ENCODE measurements at regions not wholly inside any gene's neighbourhood (a gene's known extent, or its start where the extent isn't known, plus 50 kb on each side); places are given as distances from the start of the nearest gene placed in this dataset.
A peak's percentile ranks its signal among the peaks of the same experiment; 100 is the strongest.

DNA sequence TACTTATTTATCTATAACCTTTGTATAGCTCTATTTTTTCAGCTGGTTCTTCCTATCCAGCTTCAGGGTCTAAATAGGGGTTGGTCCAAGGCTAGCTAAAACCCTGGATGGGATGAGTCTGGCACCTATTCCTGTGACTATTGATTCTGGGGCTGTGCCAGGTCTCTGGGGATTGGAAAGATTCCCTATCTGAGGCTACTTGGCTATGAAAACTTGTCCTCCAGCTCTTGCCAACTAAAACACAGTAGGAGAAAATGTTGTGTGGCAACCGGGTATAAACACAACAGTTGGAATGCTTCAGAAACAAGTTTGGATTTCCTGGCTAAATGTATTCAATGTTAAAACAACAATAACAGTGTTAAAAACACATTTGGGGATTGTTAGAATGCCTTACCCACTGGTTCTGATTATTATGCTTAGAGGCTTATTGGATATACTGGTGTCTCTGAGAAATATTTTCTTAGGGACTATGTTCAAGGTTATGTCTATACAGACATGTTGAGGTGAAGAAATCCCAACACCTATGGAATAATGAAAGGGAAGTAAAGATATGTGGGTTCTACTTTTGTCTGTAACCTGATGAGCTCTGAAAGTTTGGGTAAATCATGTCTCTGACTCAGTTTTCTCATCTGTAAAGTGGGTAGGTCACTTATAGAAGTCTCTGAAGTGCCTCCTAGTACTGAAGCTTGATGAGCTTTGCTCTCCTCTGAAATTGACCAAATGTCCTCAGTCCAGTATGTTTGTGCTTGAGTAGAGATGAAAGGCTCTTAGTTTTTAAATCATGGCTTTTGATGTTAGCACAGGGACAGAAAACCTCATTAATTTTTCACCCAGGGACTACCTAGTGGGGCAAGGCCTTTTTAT lies 460.7 kb downstream of the MTX2 start:
- DNase-seq (ENCODE audit: low spot score): no peak

- no peak for DNase-seq (ENCODE audit: low spot score)
Measured at GRCh38 chr2:176732780-176733179, 463.5 kb downstream of the MTX2 start.

DNA sequence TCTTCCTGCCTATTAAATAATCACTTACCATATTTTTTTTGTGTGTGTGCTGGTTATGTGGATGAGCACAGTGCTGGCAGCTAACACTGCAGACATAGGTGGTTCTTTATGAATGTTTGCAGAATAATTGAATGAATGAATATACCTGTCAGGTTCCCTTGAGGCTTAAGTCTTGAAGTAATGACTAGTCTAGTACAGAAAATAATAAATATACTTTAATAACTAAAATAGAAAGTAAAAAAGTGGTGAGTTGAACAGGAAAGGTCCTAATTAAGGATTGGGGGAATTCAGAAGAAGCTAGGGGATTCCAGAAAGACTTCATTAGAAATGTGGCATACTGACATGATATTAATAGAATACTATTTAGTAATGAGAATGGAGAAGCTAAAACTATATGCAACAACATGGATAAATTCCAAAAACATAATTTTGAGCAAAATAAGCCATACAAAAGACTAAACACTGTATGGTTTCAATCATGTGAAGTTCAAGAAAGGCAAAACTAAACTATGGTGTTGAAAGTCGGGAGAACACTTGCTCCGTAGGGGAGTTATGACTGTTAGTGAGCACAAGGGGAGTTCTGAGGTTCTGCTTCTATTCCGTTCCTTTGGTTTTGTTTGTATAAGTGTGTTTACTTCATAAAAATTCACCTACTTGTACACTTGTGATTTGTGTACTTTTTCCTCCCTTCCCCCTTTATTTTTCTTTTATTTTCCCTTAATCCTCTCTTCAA lies 464.6 kb downstream of the MTX2 start:
- DNase-seq (ENCODE audit: low spot score): no peak

GRCh38 chr2:176734868-176735267 lies 465.6 kb downstream of the MTX2 start:
- no peak for DNase-seq (ENCODE audit: low spot score)

DNA sequence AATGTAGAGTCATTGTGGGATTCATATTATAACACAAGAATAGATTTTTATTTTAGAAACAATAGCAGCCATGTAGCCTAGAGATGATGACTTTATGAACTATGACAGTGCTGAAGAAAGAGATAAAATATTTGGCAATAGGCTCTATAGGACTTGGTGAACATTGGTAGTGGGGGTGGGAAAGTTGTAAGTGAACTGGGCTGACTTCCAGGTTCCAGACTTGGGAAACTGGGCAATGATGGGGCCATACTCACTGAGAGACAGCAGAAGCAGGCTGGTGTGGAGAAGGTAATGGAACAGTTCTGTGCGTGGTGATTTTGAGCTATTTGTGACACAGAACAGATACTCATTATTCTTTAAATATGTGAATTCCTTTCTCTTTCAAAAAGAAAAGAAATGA lies 470.3 kb upstream of the HNRNPA3 start:
- no peak for DNase-seq (ENCODE audit: low spot score)

GRCh38 chr2:176743671-176744070 lies 468.9 kb upstream of the HNRNPA3 start:
- no peak for DNase-seq (ENCODE audit: low spot score)

GRCh38 chr2:176744146-176744545 lies 468.4 kb upstream of the HNRNPA3 start:
- DNase-seq (ENCODE audit: low spot score): no peak

- DNase-seq (ENCODE audit: low spot score): no peak
Measured at GRCh38 chr2:176745543-176746200, 466.9 kb upstream of the HNRNPA3 start.

DNA sequence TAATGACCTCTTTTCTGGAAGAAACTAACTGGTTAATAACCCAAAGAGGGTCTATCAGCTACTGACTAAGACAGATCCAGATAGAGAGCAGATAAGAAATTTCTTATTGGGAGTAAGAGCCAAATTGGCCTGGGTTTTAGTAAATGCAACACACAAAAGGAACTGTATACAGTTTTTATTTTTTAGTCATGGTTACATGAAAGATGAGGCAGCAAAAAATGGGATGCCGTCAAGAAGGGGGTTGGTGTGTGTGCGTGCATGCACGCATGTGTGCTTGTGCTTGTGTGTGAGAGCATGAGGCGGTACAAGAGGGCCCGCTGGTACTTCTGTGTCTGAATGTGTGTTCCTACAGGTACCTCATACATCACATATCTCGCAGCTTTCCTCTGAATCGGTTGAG lies 466.2 kb upstream of the HNRNPA3 start:
- no peak for DNase-seq (ENCODE audit: low spot score)

- peak; percentile 46 for DNase-seq (ENCODE audit: low spot score)
Measured at GRCh38 chr2:176747506-176747905, 465.1 kb upstream of the HNRNPA3 start.

GRCh38 chr2:176747928-176748327 lies 464.7 kb upstream of the HNRNPA3 start:
- peak; percentile 8 for DNase-seq (ENCODE audit: low spot score)

DNA sequence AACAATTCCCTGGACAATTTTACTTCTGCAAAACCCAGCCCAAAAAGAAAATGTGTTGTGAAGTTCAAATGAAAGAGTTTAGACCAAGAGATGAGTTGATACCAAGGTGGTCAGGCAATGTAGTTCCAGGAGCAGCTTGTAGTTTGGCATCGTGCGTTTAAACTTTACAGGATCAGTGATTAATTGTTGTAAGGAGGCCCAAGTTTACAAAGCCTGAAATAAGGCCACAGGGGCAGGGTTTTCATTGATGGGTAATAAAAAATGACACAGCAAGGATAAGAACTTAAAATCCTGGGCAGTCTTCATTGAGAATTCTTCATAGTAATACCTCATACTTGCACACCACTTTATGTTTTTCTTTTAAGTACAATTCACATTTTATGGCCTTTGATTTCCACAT lies 463.9 kb upstream of the HNRNPA3 start:
- DNase-seq (ENCODE audit: low spot score): no peak

GRCh38 chr2:176751314-176752227 lies 461.0 kb upstream of the HNRNPA3 start:
- DNase-seq (ENCODE audit: low spot score): no peak

DNA sequence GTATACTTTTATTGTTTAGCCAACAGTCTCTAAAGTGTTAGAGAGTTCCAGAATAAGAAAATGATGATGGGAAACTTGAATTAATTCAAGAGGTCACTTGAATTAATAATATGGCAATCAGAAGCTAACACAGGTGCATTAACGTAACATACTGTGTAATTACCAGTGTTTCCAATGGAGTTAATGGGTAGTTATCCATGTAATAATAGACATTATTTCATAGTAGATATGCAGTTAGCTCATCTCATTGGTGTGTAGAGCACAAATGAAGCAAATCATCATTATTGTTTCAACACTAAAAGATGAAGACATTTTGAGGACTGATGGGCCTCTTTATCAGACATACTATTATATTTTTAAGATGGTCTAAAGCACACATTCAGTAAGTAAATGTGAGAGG lies 460.3 kb upstream of the HNRNPA3 start:
- no peak for DNase-seq (ENCODE audit: low spot score)

DNA sequence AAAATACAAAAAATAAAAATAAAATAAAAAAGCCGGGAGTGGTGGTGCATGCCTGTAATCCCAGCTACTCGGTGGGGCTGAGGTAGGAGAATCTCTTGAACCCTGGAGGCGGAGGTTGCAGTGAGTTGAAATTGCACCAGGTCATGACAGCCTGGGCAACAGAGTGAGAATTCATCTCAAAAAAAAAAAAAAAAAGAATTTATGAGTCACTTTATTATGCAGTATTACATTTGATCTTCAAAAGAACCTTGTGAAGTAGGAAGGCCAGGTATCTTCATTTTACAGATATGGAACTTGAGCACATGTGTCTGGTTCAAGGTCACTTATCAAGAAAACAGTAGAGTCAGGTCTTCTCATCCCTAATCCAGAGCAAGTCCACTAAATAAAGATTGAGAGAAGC lies 459.4 kb upstream of the HNRNPA3 start:
- no peak for DNase-seq (ENCODE audit: low spot score)

DNA sequence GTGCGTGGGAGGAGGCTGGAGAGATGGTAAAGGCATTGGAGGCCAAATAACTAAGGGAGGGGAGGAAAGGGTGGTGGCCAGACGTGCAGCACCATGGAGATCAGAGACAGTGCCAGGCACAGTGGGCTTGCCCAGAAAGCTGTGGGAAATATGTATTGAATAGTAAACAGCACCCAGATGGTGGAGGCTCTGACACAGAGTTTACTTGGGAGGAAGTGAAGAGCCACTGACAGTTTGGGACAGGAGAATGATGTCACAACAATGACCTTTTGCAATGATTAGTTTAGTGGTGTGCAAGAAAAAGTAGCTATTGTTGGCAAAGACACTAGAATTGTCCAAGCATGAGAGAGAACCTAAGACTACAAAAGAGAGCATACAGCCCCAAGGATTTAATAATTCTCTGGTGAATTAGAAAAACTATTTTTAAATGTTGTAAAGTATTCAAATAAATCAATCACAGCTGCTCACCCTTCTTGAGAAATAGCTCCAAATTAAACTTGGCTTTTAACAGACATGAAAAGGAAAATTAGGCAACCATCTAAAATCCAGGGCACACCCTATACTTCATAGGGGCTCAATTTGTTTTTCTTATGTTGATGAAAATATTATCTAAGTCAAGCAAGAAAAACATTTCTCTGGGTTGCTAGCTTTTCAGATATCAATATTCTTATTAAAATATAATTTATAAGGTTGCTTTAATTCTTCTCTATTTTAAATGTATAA lies 458.7 kb upstream of the HNRNPA3 start:
- DNase-seq (ENCODE audit: low spot score): no peak

DNA sequence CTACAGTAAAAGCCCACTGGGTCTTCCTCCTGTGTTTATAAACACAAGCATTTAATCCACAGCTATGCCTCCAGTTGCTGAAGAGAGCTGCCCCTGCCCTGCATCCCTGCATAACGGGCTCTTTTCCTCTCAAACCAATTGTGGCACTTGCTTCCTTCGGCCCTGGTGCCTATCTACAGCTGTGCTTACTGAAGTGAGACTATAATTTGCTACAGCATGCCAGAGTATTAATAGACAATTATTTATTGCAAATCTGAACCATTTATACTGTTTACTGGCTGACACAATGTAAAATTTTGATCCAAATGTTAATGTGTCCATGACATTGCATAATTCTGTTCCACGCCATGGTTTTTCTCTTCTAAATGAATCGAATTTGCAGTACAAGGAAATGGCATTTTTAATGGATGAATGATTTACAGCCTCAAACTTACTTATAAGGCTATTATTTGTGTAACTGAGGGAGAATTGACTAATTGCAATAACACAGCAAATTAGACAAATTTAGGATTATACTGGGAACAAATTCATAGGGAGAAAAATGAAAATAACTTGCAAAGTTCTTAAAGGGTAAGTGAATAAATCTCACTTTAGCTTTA lies 457.0 kb upstream of the HNRNPA3 start:
- DNase-seq (ENCODE audit: low spot score): no peak

DNA sequence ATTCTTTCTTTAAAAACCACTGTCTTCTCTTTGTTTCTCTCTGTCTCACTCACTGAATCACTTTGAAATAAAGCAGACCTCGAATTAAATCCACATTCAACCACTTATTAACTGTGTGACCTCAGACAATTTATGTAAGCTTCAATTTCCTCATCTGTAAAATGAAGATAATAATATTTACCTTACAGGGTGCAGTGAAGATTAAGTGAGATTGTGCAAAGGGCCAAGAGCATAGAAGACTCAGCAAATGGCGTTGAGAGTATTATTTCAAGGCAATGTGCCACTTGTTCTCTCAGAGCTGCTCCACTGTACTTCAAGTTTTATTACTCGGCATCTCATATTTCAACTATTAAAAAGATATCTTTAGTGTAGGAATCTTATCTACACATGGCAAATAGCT lies 454.2 kb upstream of the HNRNPA3 start:
- DNase-seq (ENCODE audit: low spot score): no peak

GRCh38 chr2:176760439-176760838 lies 452.2 kb upstream of the HNRNPA3 start:
- no peak for DNase-seq (ENCODE audit: low spot score)

DNA sequence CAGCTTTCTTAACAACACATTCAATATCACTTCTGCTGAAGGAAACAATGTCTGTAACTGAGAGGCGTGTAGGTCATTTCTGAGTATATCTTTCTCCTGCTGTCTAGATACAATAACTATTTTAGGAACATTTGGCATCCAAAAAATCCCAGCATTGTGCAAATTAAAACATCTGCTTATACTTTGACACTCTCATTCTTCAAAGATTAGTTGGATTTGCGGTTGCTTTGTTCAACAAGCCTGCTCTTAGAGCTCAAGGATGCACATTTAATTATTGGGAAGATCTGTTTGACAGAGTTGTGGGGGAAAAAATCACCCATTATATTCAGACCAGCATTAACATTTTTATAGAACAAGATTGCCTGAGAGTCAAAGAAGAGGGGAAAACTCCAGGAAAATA lies 449.5 kb upstream of the HNRNPA3 start:
- peak; percentile 7 for DNase-seq (ENCODE audit: low spot score)

Measured in A172 (cell line).